DND-41 (cell line): ENCODE measurements at regions not wholly inside any gene's neighbourhood (a gene's known extent, or its start where the extent isn't known, plus 50 kb on each side); places are given as distances from the start of the nearest gene placed in this dataset.

ENCODE experiments used
- ATAC-seq: fragments of 200-7000 bp; cut with Tn5 transposase; 3 replicates; pipeline ENCODE4 v1.9.1; 2021; ENCODE audit warnings: low read depth; ENCODE audit not compliant: insufficient read depth
- DNase-seq: peaks from one replicate; pipeline ENCODE4 v3.0.0-alpha.2; 2020
- H2AFZ ChIP-seq: 2 replicates; pipeline ENCODE4 v1.6.0; 2012; ENCODE audit warnings: low read depth, low read length
- H3K27ac ChIP-seq: 2 replicates; pipeline ENCODE4 v1.5.1; 2012; ENCODE audit warnings: low read length, inconsistent platforms
- H3K27me3 ChIP-seq: fragments of 200-600 bp; sonication (generic); 2 replicates; pipeline ENCODE4 v1.6.0; 2012; ENCODE audit warnings: low read length, mild to moderate bottlenecking, inconsistent platforms; ENCODE audit not compliant: insufficient read depth, poor library complexity
- H3K36me3 ChIP-seq: 2 replicates; pipeline ENCODE4 v1.5.1; 2012; ENCODE audit warnings: low read length, inconsistent platforms; ENCODE audit not compliant: insufficient read depth
- H3K4me1 ChIP-seq: 2 replicates; pipeline ENCODE4 v1.5.1; 2012; ENCODE audit warnings: mild to moderate bottlenecking, low read length; ENCODE audit not compliant: insufficient read depth
- H3K4me2 ChIP-seq: 2 replicates; pipeline ENCODE4 v1.6.0; 2012; ENCODE audit warnings: mild to moderate bottlenecking, moderate library complexity, low read length, inconsistent platforms; ENCODE audit not compliant: insufficient read depth
- H3K4me3 ChIP-seq, 2 experiments: fragments of 200-600 bp in 1 of 2; shearing (Covaris generic) in 1 of 2; 2 replicates each; pipeline ENCODE4 v1.5.1; 2012 to 2016; ENCODE audit warnings: inconsistent platforms in 2 of 2, low read length in 2 of 2, mild to moderate bottlenecking in 2 of 2, low read depth in 1 of 2, moderate library complexity in 1 of 2
- H3K79me2 ChIP-seq: 2 replicates; pipeline ENCODE4 v1.6.0; 2012; ENCODE audit warnings: low read length, inconsistent platforms; ENCODE audit not compliant: insufficient read depth
- H3K9ac ChIP-seq: 2 replicates; pipeline ENCODE4 v1.6.0; 2012; ENCODE audit warnings: low read depth, mild to moderate bottlenecking, inconsistent platforms, low read length, moderate library complexity
- H3K9me3 ChIP-seq: 2 replicates; pipeline ENCODE4 v1.5.1; 2012; ENCODE audit warnings: low read length, moderate library complexity, mild to moderate bottlenecking, inconsistent platforms; ENCODE audit not compliant: insufficient read depth, severe bottlenecking
- H4K20me1 ChIP-seq: 2 replicates; pipeline ENCODE4 v1.6.0; 2012; ENCODE audit warnings: low read length; ENCODE audit not compliant: insufficient read depth
- CTCF ChIP-seq: IDR thresholded peaks from 2 replicates; pipeline ENCODE4 v1.5.1; 2012; ENCODE audit warnings: borderline replicate concordance, low read length, moderate library complexity, mild to moderate bottlenecking; ENCODE audit not compliant: poor library complexity, severe bottlenecking; ENCODE audit errors: extremely low read depth
- EZH2 ChIP-seq: IDR thresholded peaks from 3 replicates; pipeline ENCODE4 v1.6.1; 2012; ENCODE audit warnings: borderline replicate concordance, low read depth, mild to moderate bottlenecking, moderate library complexity, low read length, inconsistent platforms; ENCODE audit not compliant: severe bottlenecking

GRCh38 chr18:68186039-68186438, 528.9 kb downstream of the TMX3 start:
- Histone ChIP-seq H3K36me3 (no peaks in the 10 kb centered on the region), H2AFZ (no peak overlapping the region), H3K9me3 (no peaks in the 10 kb centered on the region), H4K20me1 (no peaks in the 10 kb centered on the region), H3K9ac (no peak overlapping the region), H3K27me3 (no peaks in the 10 kb centered on the region), H3K4me2 (no peak overlapping the region), H3K4me3 (no peak overlapping the region), H3K4me1 (no peaks in the 10 kb centered on the region), H3K79me2 (no peaks in the 10 kb centered on the region), H3K27ac (no peak overlapping the region)
- TF ChIP-seq EZH2 = no peak
- TF ChIP-seq CTCF = no peak
- DNase-seq (no peak), ATAC-seq (no peak)

- TF ChIP-seq EZH2 (no peak), CTCF (no peak)
- ATAC-seq = no peak
- no peak overlapping the region for H3K27ac ChIP-seq
- no peak overlapping the region for H2AFZ ChIP-seq
- H4K20me1 ChIP-seq = no peaks in the 10 kb centered on the region
- H3K9ac ChIP-seq = no peak overlapping the region
- no peak for DNase-seq
- H3K79me2 ChIP-seq = no peaks in the 10 kb centered on the region
- no peaks in the 10 kb centered on the region for H3K9me3 ChIP-seq
- H3K4me2 ChIP-seq = no peak overlapping the region
- H3K4me3 ChIP-seq = no peak overlapping the region
- H3K27me3 ChIP-seq = no peaks in the 10 kb centered on the region
- H3K36me3 ChIP-seq = no peaks in the 10 kb centered on the region
- no peaks in the 10 kb centered on the region for H3K4me1 ChIP-seq
Observed at GRCh38 chr18:68181956-68182355, 533.0 kb downstream of the TMX3 start.

- DNase-seq (no peak), ATAC-seq (no peak)
- Histone ChIP-seq H4K20me1 (no peaks in the 10 kb centered on the region), H3K4me2 (no peak overlapping the region), H3K27me3 (no peaks in the 10 kb centered on the region), H3K9me3 (no peaks in the 10 kb centered on the region), H2AFZ (no peak overlapping the region), H3K9ac (no peak overlapping the region), H3K79me2 (no peaks in the 10 kb centered on the region), H3K4me1 (no peaks in the 10 kb centered on the region), H3K36me3 (no peaks in the 10 kb centered on the region), H3K27ac (no peak overlapping the region), H3K4me3 (no peak overlapping the region)
- no peak for TF ChIP-seq CTCF
- no peak for TF ChIP-seq EZH2
Observed at GRCh38 chr18:68179811-68180210, 535.1 kb downstream of the TMX3 start.

GRCh38 chr18:68178921-68179320, 536.0 kb downstream of the TMX3 start:
- Histone ChIP-seq H3K4me2 (no peak overlapping the region), H4K20me1 (no peaks in the 10 kb centered on the region), H3K27ac (no peak overlapping the region), H3K9me3 (no peaks in the 10 kb centered on the region), H3K36me3 (no peaks in the 10 kb centered on the region), H3K9ac (no peak overlapping the region), H3K79me2 (no peaks in the 10 kb centered on the region), H3K4me1 (no peaks in the 10 kb centered on the region), H3K4me3 (no peak overlapping the region), H3K27me3 (no peaks in the 10 kb centered on the region), H2AFZ (no peak overlapping the region)
- TF ChIP-seq EZH2 (no peak), CTCF (no peak)
- ATAC-seq (no peak), DNase-seq (no peak)
